ENCODE measurements at regions not wholly inside any gene's neighbourhood (a gene's known extent, or its start where the extent isn't known, plus 50 kb on each side); places are given as distances from the start of the nearest gene placed in this dataset.

DNA sequence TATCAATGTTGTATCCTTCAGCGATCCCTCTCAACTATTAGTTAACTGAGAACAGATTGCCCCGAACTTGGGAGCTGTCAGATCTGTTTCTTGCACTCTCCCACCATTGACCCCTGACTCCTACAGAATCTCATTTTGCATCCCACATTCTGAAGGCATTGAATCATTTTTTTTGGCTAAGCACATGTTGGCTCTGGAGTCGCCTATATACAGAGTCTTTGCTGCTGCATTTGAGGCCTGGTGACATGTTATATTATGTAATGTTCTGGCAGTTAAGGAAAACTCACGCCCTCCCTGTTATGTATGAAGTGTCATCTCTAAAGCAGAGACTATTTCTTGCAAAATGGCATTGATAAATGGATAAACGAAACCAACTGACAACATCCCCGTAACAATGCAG, 159.2 kb upstream of the ITGB1 start:
- H3K23ac ChIP-seq (ENCODE audit: insufficient read length, low read depth, low read length): no peak overlapping the region
- Mint-ChIP-seq H3K27ac (no peak overlapping the region), H3K4me1 (peaks cover 12% of the 10 kb centered on the region in 2 experiments), H3K36me3 (ENCODE audit: insufficient read depth in 1 of 3, low read depth in 3 of 3) (no peaks in the 10 kb centered on the region), H3K9me3 (no peaks in the 10 kb centered on the region), H3K4me3 (no peak overlapping the region), H3K27me3 (ENCODE audit: low read depth) (no peaks in the 10 kb centered on the region)
- no peak overlapping the region for H4K5ac ChIP-seq (ENCODE audit: insufficient read length, low read depth, low read length)
- H3K56ac ChIP-seq (ENCODE audit: insufficient read length, low read depth, low read length): no peak overlapping the region
- no peaks in the 10 kb centered on the region for H3K79me2 ChIP-seq (ENCODE audit: insufficient read depth, low read length)
- no peak overlapping the region for H3K9ac ChIP-seq (ENCODE audit: extremely low read depth, insufficient read length, low read length)
- H2BK5ac ChIP-seq (ENCODE audit: insufficient read length, low read length): no peak overlapping the region
- H3K4me1 ChIP-seq (ENCODE audit: insufficient read depth, low read length): no peaks in the 10 kb centered on the region; the same call in 1 of the 2 replicates
- no peaks in the 10 kb centered on the region for H3K23me2 ChIP-seq (ENCODE audit: insufficient read length, low read depth, low read length, poor library complexity, severe bottlenecking)
- no peak for DNase-seq
- H2BK120ac ChIP-seq (ENCODE audit: low read depth, low read length, poor library complexity, severe bottlenecking): no peak overlapping the region
- H2AK5ac ChIP-seq (ENCODE audit: insufficient read length, low read length): no peak overlapping the region
- H3K4me2 ChIP-seq (ENCODE audit: insufficient read depth, insufficient read length, low read length): no peak overlapping the region
- H3K27ac ChIP-seq (ENCODE audit: insufficient read length, low read depth, low read length): no peak overlapping the region
- H2BK12ac ChIP-seq (ENCODE audit: insufficient read length, low read depth, low read length): no peak overlapping the region
- no peak overlapping the region for H3K14ac ChIP-seq (ENCODE audit: insufficient read depth, low read length)
- no peak overlapping the region for H4K8ac ChIP-seq (replicated peaks; ENCODE audit: insufficient read length, low read depth, low read length)
- H3K27me3 ChIP-seq (ENCODE audit: insufficient read depth, low read length): no peaks in the 10 kb centered on the region; the same call in 1 of the 2 replicates
- no peak for TF ChIP-seq CTCF (conservative IDR thresholded peaks at IDR 0.05)
- H3K4ac ChIP-seq (ENCODE audit: low read depth, low read length): no peak overlapping the region
- no peak overlapping the region for H3K18ac ChIP-seq (ENCODE audit: insufficient read length, low read depth, low read length)
- no peak overlapping the region for H3T11ph ChIP-seq (ENCODE audit: low read length)
- H4K91ac ChIP-seq (ENCODE audit: insufficient read length, low read depth, low read length): no peak overlapping the region
- no peaks in the 10 kb centered on the region for H3K79me1 ChIP-seq (ENCODE audit: insufficient read depth, low read depth, low read length, poor library complexity, severe bottlenecking)
- no peaks in the 10 kb centered on the region for H3K9me3 ChIP-seq (ENCODE audit: control insufficient read depth, low read depth, low read length)
- no peak overlapping the region for H2AFZ ChIP-seq (ENCODE audit: low read length)
- H4K20me1 ChIP-seq (ENCODE audit: control insufficient read depth, insufficient read depth, insufficient read length): no peaks in the 10 kb centered on the region
- H2BK20ac ChIP-seq (ENCODE audit: low read depth, low read length, poor library complexity, severe bottlenecking): no peak overlapping the region
- no peak overlapping the region for H2BK15ac ChIP-seq (ENCODE audit: low read depth, low read length)
- no CpG with 5 or more reads among the region's 6 CpGs for WGBS (ENCODE audit: extremely low coverage, insufficient read length, low lambda C conversion rate)

All from H9 (cell line).